ENCODE measurements at regions not wholly inside any gene's neighbourhood (a gene's known extent, or its start where the extent isn't known, plus 50 kb on each side); places are given as distances from the start of the nearest gene placed in this dataset.

DNA sequence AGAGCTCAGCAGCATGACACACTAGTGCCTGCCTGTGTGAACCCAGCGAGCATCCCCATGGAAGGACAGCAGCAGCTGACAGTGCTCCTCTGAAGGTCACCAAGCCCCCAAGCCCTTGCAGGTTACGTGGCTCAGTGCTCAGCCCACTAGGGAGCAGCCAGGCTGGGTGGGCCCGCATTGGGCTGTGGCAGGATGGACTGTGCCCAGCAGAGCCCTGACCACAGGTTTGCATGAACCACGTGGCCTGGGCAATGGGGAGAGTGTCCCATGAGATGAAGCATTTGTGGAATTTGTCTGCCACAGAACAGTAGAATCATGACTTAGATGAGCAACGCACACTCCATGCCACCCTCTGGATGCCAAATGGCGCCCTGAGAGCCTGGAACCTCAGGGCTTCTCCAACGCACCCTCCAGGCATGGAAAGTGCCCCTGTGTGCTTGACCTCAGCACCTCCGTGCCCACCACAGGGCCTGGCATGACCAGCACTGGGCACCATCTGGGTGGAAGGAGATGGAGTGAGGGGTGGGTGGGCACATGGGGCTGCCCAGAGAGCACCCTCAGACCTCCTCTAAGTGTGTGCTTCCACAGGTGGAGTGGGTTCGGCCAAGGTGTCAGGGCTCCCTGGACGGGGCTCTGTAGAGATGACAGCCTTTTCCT lies 216.1 kb upstream of the RAB6C start:
- DNase-seq = no peak

- DNase-seq = no peak
These were observed 215.5 kb upstream of the RAB6C start for GRCh38 chr2:129763966-129764365.

- DNase-seq = peak in 1 of 2 donors; percentile 13
These were observed 214.8 kb upstream of the RAB6C start for GRCh38 chr2:129764376-129765325.

- DNase-seq = no peak
These were observed 214.2 kb upstream of the RAB6C start for GRCh38 chr2:129765326-129765677.

GRCh38 chr2:129765678-129766351 lies 213.7 kb upstream of the RAB6C start:
- no peak for DNase-seq

DNA sequence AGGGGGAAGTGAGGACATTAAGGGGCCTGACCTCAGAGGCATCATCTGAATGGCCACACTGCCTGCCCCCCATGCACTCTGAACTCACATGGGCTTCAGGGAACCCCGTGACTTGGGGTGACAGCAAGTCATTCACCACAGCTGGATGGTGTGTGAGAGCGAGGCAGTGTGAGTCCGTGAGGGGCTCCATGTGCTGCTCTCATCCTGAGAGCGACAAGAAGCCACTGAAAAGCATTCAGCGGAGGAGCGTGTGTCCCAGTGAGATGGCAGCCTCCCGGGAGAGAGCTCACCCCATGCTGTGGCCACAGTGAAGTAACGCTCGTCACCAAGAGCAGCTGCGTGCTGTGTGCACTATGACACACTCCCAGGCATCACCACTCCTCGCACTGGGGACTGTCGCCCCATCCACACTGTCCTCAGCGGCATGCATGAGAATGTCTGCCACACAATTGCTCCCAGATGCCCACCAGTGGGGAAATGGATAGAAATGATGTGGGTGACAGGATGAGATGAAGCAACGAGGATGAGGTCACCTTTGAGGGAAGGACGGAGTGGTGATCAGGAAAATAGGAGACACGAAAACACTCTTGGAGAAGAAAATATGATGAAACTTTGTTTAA lies 213.0 kb upstream of the RAB6C start:
- DNase-seq = no peak

DNA sequence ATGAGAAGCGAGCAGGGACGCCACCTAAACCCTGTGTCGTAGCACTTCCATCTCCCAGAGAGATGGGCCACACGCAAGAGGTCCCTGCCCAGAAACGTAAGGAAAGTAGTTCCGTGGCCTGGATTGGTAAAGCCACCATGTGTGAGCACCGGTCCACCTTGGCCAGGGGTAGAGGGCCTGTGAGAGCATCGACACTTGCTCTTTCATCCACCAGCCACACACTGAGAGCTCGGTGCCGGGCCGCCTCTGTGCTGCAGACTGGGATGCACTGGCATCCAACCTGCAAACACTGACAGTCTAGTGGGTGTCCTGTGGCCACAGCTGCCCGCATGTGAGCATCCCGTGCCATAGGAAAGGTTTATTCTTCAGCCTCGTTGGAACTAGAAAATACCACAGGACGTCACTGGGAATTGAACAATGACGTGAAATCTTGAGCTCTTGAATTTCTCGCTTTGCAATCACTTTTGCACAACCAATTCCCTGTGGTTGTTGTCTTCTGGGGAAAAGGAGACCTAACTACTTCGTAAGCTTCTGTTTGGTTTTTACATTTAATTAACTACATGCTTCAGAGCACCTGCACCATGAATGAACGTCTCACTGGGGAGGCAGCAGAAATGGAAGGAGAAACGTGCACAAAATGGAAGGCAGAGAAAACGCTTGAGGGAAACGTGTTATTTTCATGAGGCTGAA lies 212.0 kb upstream of the RAB6C start:
- no peak for DNase-seq

DNA sequence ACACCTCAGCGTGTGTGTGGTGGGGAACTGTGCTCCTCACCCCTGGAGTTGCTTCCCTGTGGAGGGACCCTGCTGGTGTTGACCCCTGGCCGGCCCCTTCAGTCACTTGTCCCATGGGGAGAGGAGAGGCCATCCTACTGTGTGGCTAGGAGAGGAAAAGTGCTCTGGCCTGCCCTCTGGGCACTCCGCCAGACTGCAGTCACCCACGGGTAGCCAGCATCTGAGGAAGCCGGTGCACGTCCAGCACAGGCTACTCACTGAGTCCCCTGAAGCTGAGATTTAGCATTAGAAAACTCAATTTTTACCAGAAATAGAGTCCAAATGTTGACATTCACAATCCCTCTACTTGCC lies 211.5 kb upstream of the RAB6C start:
- no peak for DNase-seq

DNA sequence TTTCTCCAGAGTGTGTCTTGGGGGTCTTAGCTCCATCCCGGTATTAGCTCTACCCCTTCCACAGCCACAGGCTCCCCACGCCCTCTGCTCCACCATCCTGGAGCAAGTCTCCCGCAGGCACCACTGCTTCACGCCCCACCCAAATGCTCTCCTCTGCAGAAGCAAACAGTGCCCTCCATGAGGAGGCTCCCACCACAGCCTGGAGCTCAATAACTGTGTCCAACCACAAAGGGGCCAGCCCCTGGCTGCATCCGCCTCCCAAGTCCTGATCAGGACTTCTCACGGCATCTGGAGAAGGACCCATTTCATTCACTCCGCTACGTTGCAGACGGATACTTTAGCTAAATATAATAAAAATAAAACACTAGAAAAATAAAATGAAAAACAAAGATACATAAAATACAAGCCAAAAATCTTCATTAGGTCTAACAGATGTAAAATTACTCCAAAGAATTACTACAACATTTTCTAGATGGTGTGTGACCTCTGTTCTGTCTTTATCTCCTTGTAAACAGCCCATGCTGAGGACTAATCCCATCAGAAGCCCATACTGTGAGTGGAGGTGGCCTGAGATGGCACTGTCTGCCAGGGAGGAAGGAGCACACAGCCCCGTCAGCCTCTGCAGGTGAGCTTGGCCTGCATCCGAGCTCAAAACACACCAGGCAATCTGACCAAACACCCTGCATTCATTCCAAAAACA lies 210.8 kb upstream of the RAB6C start:
- DNase-seq = no peak

GRCh38 chr2:129769185-129769991 lies 210.1 kb upstream of the RAB6C start:
- no peak for DNase-seq

GRCh38 chr2:129771418-129772189 lies 207.9 kb upstream of the RAB6C start:
- DNase-seq = no peak

DNA sequence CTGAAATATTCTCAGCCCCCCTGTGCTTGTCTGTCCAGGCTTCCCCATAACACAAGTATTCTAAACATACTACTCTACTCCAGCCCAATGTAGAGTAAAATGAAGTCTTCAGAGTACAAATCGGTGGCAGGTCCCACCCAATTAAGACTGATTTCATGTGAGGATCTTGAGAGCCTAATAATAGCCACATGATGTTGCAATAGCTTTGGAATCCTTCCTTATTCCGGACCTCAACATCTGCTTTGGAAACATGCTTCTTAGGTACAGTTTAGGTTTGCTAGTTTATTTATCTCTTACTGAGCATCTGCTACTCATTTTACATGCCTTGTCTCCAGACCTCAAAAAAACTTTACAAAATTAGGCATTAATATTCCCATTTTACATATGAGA lies 207.3 kb upstream of the RAB6C start:
- DNase-seq = no peak

- DNase-seq = no peak
These were observed 203.4 kb upstream of the RAB6C start for GRCh38 chr2:129775952-129776653.

GRCh38 chr2:129777146-129777545 lies 202.3 kb upstream of the RAB6C start:
- no peak for DNase-seq

GRCh38 chr2:129777762-129778583 lies 201.5 kb upstream of the RAB6C start:
- DNase-seq = no peak

GRCh38 chr2:129778584-129778877 lies 200.9 kb upstream of the RAB6C start:
- DNase-seq = no peak

DNA sequence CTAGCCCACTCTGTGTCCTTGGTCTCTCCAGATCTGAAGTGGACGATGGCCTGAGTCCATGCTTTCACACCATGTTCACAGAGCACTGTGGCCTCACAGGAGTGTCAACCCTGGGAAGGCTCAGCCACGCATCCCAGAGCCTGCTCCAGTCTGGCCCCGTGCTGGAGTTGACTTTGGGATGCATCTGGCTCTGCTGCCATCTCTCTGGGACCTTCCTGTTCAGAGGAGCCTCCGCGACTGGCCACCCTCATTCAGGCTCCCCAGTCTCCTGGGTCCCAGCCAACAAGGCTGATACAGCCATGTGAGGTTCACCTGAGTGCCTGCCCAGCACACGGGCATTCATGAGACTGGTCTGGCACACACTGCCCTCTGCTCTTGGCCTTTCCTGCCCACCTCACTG lies 199.7 kb upstream of the RAB6C start:
- DNase-seq = no peak

DNA sequence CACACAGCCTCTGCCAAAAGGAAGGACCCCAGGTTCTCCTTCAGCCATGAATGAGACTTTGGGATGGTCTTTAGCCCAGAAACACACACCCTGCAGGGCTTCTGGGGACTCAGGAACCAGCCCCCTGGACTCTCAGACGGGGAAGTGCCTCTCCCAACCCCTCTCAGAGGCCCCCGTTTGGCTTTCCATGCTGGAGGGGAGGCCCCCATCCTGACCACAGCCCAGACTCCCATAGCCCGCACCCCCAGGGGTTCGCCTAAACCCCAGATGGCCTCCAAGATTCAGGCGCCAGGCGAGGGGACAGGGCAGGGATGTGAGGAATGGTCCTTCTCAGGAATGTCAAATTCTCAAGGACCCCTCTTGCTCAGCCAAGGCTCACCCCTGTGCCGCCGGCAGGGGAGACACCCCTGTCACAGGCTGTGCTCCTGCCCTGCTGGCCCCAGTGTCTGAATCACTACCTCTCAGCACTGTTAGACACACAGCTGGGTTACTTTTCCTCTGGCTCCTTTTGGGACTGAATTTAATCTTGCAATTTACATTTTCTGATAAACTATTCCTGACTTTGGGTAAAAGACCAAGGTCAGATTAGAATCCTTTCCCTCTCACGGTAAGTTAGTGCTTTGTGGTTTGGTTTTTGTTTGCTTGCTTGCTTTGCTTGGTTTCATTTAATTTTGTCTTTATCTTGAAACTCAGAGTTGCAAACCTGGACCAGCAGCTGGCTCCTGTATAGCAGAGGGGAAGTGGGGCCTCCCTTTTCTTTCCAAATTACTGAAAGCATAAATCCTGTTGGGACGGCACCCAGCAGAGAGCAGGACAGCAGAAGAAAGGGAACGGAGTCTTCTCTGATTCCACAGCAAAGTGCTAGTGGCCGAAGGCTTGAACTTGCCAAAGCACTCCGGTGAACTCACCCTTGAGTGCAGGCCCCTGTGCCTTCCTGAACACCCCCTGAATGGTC lies 198.9 kb upstream of the RAB6C start:
- DNase-seq = no peak
